NB4 (cell line): ENCODE measurements at regions not wholly inside any gene's neighbourhood (a gene's known extent, or its start where the extent isn't known, plus 50 kb on each side); places are given as distances from the start of the nearest gene placed in this dataset.

Source experiments
- POLR2A ChIP-seq: IDR thresholded peaks from 2 replicates; pipeline ENCODE4 v1.6.1; 2011; ENCODE audit warnings: mild to moderate bottlenecking; ENCODE audit not compliant: insufficient read length; ENCODE audit errors: extremely low read depth
- TF ChIP-seq, protein P1 (sequence below): IDR thresholded peaks from one replicate; pipeline ENCODE4 v1.5.1; 2012; ENCODE audit warnings: low read depth, low read length

- TF ChIP-seq, protein P1, sequence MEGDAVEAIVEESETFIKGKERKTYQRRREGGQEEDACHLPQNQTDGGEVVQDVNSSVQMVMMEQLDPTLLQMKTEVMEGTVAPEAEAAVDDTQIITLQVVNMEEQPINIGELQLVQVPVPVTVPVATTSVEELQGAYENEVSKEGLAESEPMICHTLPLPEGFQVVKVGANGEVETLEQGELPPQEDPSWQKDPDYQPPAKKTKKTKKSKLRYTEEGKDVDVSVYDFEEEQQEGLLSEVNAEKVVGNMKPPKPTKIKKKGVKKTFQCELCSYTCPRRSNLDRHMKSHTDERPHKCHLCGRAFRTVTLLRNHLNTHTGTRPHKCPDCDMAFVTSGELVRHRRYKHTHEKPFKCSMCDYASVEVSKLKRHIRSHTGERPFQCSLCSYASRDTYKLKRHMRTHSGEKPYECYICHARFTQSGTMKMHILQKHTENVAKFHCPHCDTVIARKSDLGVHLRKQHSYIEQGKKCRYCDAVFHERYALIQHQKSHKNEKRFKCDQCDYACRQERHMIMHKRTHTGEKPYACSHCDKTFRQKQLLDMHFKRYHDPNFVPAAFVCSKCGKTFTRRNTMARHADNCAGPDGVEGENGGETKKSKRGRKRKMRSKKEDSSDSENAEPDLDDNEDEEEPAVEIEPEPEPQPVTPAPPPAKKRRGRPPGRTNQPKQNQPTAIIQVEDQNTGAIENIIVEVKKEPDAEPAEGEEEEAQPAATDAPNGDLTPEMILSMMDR, result no peak
- TF ChIP-seq POLR2A, result no peak
Measured at GRCh38 chr10:90557385-90557784, 300.5 kb downstream of the HTR7 start.
